GM12878 (cell line): ENCODE measurements at regions not wholly inside any gene's neighbourhood (a gene's known extent, or its start where the extent isn't known, plus 50 kb on each side); places are given as distances from the start of the nearest gene placed in this dataset.

Experiments used
- ATAC-seq: fragments of 200-7000 bp; cut with Tn5 transposase; 3 replicates; pipeline ENCODE4 v1.9.1; 2020; ENCODE audit warnings: mild to moderate bottlenecking, moderate library complexity
- BruUV-seq: library from RNA; stranded (reverse); fragments of 400-500 nt; replicated peaks from 2 replicates; lab custom pipeline; 2021; lab: Mats Ljungman, UMichigan
- CTCF ChIA-PET: fragments of 300-600 bp; sonication (Branson Sonifier 250); formaldehyde crosslinking; extraction: SDS; loops from one replicate; lab custom pipeline; 2021; ENCODE audit warnings: inconsistent platforms; lab: Yijun Ruan, JAX
- POLR2A ChIA-PET: fragments of 350-600 bp; formaldehyde crosslinking; extraction: SDS; loops from one replicate; lab custom pipeline; 2021; ENCODE audit warnings: inconsistent platforms; lab: Charles Lee
- RAD21 ChIA-PET: fragments of 300-600 bp; sonication (Branson Sonifier 250); formaldehyde crosslinking; loops from one replicate; lab custom pipeline; 2023; ENCODE audit warnings: antibody characterized with exemption; ENCODE audit not compliant: unreplicated experiment; lab: Charles Lee
- SMC1A ChIA-PET: fragments of 300-600 bp; sonication (Branson Sonifier 250); formaldehyde crosslinking; loops from one replicate; lab custom pipeline; 2023; ENCODE audit not compliant: unreplicated experiment, uncharacterized antibody; lab: Charles Lee
- DNase-seq: peaks from one replicate; pipeline ENCODE4 v3.0.0-alpha.2; 2011; ENCODE audit warnings: low read depth, low spot score
- FAIRE-seq: peaks from 3 replicates; lab custom pipeline; 2011; peaks lifted over from hg19 to GRCh38; lab: Jason Lieb, UNC
- H2AFZ ChIP-seq: 2 replicates; pipeline ENCODE4 v1.6.0; 2011; ENCODE audit warnings: low read depth, low read length, control low read depth; ENCODE audit not compliant: control insufficient read depth
- H3K27ac ChIP-seq: 2 replicates; pipeline ENCODE4 v1.5.1; 2011; ENCODE audit warnings: control low read depth; ENCODE audit not compliant: control insufficient read depth, insufficient read depth
- H3K27me3 ChIP-seq, 2 experiments: replicated peaks in 1 of 2; 2 replicates each; pipeline versions ENCODE4 v1.6.0 to v1.6.1; 2011; ENCODE audit warnings: low read length in 1 of 2; ENCODE audit not compliant: control insufficient read depth in 2 of 2, insufficient read depth in 2 of 2
- H3K36me3 ChIP-seq, 2 experiments: 2 replicates each; pipeline ENCODE4 v1.5.1; 2011; ENCODE audit warnings: low read length in 1 of 2; ENCODE audit not compliant: control insufficient read depth in 2 of 2, insufficient read depth in 2 of 2
- H3K4me1 ChIP-seq: 2 replicates; pipeline ENCODE4 v1.6.1; 2011; ENCODE audit warnings: mild to moderate bottlenecking, low read length, moderate library complexity, mixed read lengths; ENCODE audit not compliant: control insufficient read depth, insufficient read depth
- H3K4me2 ChIP-seq: 2 replicates; pipeline ENCODE4 v1.6.0; 2011; ENCODE audit warnings: control low read depth; ENCODE audit not compliant: control insufficient read depth, insufficient read depth
- H3K4me3 ChIP-seq: fragments of 200-600 bp; sonication (generic); 2 replicates; pipeline ENCODE4 v1.5.1; 2016
- H3K79me2 ChIP-seq: 2 replicates; pipeline ENCODE4 v1.6.0; 2011; ENCODE audit warnings: low read length; ENCODE audit not compliant: control insufficient read depth, insufficient read depth
- H3K9ac ChIP-seq: 2 replicates; pipeline ENCODE4 v1.8.0; 2011; ENCODE audit warnings: low read length, control low read depth, mixed read lengths; ENCODE audit not compliant: control insufficient read depth, insufficient read depth
- H3K9me3 ChIP-seq: replicated peaks from 3 replicates; pipeline ENCODE4 v1.5.1; 2011; ENCODE audit warnings: mild to moderate bottlenecking, low read length; ENCODE audit not compliant: control insufficient read depth, insufficient read depth
- H4K20me1 ChIP-seq: 2 replicates; pipeline ENCODE4 v1.6.0; 2011; ENCODE audit not compliant: control insufficient read depth, insufficient read depth
- CREB1 ChIP-seq: IDR thresholded peaks from 2 replicates; pipeline ENCODE4 v1.6.1; 2012; ENCODE audit warnings: low read depth, mild to moderate bottlenecking, inconsistent platforms
- EED ChIP-seq: sonication (generic); IDR thresholded peaks from 2 replicates; pipeline ENCODE4 v1.6.1; 2016; ENCODE audit warnings: antibody characterized with exemption, low read depth
- SMAD1 ChIP-seq: fragments of 450-650 bp; IDR thresholded peaks from 2 replicates; pipeline ENCODE4 v1.6.1; 2018; ENCODE audit warnings: mild to moderate bottlenecking, low read depth; ENCODE audit not compliant: partially characterized antibody
- SPI1 ChIP-seq: IDR thresholded peaks from 2 replicates; pipeline ENCODE4 v1.6.1; 2011; ENCODE audit warnings: low read depth, mild to moderate bottlenecking, low read length, moderate library complexity, borderline replicate concordance; ENCODE audit not compliant: insufficient read depth
- STAT3 ChIP-seq: IDR thresholded peaks from 2 replicates; pipeline ENCODE4 v1.6.1; 2011; ENCODE audit warnings: low read depth, low read length, improper control_type of control experiment
- WRNIP1 ChIP-seq: IDR thresholded peaks from 2 replicates; pipeline ENCODE4 v1.6.1; 2011; ENCODE audit warnings: low read depth, low read length, improper control_type of control experiment, borderline replicate concordance
- ZBED1 ChIP-seq: IDR thresholded peaks from 2 replicates; pipeline ENCODE4 v1.6.1; 2016; ENCODE audit warnings: borderline replicate concordance
- ZNF207 ChIP-seq: fragments of 450-650 bp; IDR thresholded peaks from 2 replicates; pipeline ENCODE4 v1.6.1; 2014; ENCODE audit warnings: antibody characterized with exemption, mild to moderate bottlenecking, borderline replicate concordance
- ZNF24 ChIP-seq: fragments of 450-650 bp; IDR thresholded peaks from 2 replicates; pipeline ENCODE4 v1.6.1; 2017; ENCODE audit warnings: antibody characterized with exemption, mild to moderate bottlenecking
- WGBS: methylation state at CpG from one replicate; pipeline ENCODE4 v1.1.6; 2016; ENCODE audit warnings: low lambda C conversion rate; ENCODE audit not compliant: insufficient replicate concordance, insufficient coverage; ENCODE audit errors: missing lambda C conversion rate; 5-methylcytosine and 5-hydroxymethylcytosine counted together
- in situ Hi-C: fragments of 300-500 bp; cut with MboI; formaldehyde crosslinking; loops from 9 replicates; pipeline ENCODE4 v1.14.3; 2018; ENCODE audit warnings: mixed read lengths
- intact Hi-C: fragments of 100-400 bp; cut with micrococcal nuclease; formaldehyde crosslinking; loops from one replicate; pipeline ENCODE4 v1.14.2; 2022; ENCODE audit not compliant: unreplicated experiment
- TF ChIP-seq, protein P1 (sequence below): fragments of 450-650 bp; IDR thresholded peaks from 2 replicates; pipeline ENCODE4 v1.6.1; 2016; ENCODE audit warnings: mild to moderate bottlenecking, moderate library complexity, borderline replicate concordance
- TF ChIP-seq, protein P2 (sequence below), 3 experiments: IDR thresholded peaks in 2 of 3; conservative IDR thresholded peaks in 1 of 3; 2 replicates each; pipeline ENCODE4 v1.5.1; 2011; ENCODE audit warnings: low read depth in 3 of 3, low read length in 3 of 3, mild to moderate bottlenecking in 3 of 3, control low read depth in 2 of 3, moderate library complexity in 2 of 3, inconsistent platforms in 1 of 3, mixed read lengths in 1 of 3; ENCODE audit not compliant: control insufficient read depth in 2 of 3, insufficient read depth in 1 of 3; ENCODE audit errors: extremely low read depth in 1 of 3
- TF ChIP-seq, protein P3 (sequence below): IDR thresholded peaks from 2 replicates; pipeline ENCODE4 v1.6.1; 2012; ENCODE audit warnings: low read depth, low read length, improper control_type of control experiment

DNA sequence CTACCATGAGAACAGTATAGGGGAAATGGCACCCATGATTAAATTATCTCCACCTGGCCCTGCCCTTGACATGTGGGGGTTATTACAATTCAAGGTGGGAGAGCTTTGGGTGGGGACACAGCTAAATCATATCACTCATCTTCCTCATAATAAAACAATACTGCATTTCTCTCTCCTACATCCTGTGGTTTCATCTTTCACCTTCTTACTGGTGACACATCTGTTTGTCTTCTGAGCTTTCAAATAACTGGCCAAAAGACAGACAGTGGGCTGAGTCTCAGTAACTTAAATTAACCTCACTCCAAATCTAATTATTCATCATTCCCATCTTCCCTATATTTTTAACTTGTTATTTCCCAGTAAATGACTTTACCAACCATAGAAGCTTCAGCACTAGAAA lies 729.7 kb upstream of the USP15 start:
- no peak for ATAC-seq
- Histone ChIP-seq H3K4me2 (no peak overlapping the region), H3K79me2 (no peaks in the 10 kb centered on the region), H3K4me3 (no peak overlapping the region), H3K27me3 (no peaks in the 10 kb centered on the region), H3K4me1 (no peaks in the 10 kb centered on the region), H2AFZ (no peak overlapping the region), H3K9me3 (no peaks in the 10 kb centered on the region), H3K27ac (no peak overlapping the region), H4K20me1 (no peaks in the 10 kb centered on the region), H3K36me3 (no peaks in the 10 kb centered on the region), H3K9ac (no peak overlapping the region)
- TF ChIP-seq, protein P1, sequence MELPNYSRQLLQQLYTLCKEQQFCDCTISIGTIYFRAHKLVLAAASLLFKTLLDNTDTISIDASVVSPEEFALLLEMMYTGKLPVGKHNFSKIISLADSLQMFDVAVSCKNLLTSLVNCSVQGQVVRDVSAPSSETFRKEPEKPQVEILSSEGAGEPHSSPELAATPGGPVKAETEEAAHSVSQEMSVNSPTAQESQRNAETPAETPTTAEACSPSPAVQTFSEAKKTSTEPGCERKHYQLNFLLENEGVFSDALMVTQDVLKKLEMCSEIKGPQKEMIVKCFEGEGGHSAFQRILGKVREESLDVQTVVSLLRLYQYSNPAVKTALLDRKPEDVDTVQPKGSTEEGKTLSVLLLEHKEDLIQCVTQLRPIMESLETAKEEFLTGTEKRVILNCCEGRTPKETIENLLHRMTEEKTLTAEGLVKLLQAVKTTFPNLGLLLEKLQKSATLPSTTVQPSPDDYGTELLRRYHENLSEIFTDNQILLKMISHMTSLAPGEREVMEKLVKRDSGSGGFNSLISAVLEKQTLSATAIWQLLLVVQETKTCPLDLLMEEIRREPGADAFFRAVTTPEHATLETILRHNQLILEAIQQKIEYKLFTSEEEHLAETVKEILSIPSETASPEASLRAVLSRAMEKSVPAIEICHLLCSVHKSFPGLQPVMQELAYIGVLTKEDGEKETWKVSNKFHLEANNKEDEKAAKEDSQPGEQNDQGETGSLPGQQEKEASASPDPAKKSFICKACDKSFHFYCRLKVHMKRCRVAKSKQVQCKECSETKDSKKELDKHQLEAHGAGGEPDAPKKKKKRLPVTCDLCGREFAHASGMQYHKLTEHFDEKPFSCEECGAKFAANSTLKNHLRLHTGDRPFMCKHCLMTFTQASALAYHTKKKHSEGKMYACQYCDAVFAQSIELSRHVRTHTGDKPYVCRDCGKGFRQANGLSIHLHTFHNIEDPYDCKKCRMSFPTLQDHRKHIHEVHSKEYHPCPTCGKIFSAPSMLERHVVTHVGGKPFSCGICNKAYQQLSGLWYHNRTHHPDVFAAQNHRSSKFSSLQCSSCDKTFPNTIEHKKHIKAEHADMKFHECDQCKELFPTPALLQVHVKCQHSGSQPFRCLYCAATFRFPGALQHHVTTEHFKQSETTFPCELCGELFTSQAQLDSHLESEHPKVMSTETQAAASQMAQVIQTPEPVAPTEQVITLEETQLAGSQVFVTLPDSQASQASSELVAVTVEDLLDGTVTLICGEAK = no peak
- no peak for TF ChIP-seq EED
- FAIRE-seq = no peak
- ChIA-PET RAD21 (no interaction called here), CTCF (no interaction called here), POLR2A (interaction anchor here (0.6 kb wide), 1 partner anchor 512 kb away, joined by 3 read pairs; no protein-coding TSS in a partner anchor), SMC1A (no interaction called here)
- DNase-seq = no peak
- in situ Hi-C loops (no loop called here), intact Hi-C loops (no loop called here)
- no TSS peak for BruUV-seq

- intact Hi-C loops (no loop called here), in situ Hi-C loops (no loop called here)
- Histone ChIP-seq H3K4me3 (no peak overlapping the region), H2AFZ (no peak overlapping the region), H4K20me1 (no peaks in the 10 kb centered on the region), H3K9me3 (no peaks in the 10 kb centered on the region), H3K36me3 (no peaks in the 10 kb centered on the region), H3K27ac (no peak overlapping the region), H3K27me3 (no peaks in the 10 kb centered on the region), H3K4me1 (no peaks in the 10 kb centered on the region), H3K4me2 (no peak overlapping the region), H3K9ac (no peak overlapping the region), H3K79me2 (no peaks in the 10 kb centered on the region)
- RAD21 ChIA-PET = no interaction called here
- 10% methylated on average over 4 of the region's 4 CpGs for WGBS
- no TSS peak for BruUV-seq
- ATAC-seq (no peak), FAIRE-seq (no peak), DNase-seq (no peak)
- POLR2A ChIA-PET = no interaction called here
- SMC1A ChIA-PET = no interaction called here
- CTCF ChIA-PET = no interaction called here
- no peak for TF ChIP-seq STAT3
- no peak for TF ChIP-seq WRNIP1
- TF ChIP-seq, protein P2, sequence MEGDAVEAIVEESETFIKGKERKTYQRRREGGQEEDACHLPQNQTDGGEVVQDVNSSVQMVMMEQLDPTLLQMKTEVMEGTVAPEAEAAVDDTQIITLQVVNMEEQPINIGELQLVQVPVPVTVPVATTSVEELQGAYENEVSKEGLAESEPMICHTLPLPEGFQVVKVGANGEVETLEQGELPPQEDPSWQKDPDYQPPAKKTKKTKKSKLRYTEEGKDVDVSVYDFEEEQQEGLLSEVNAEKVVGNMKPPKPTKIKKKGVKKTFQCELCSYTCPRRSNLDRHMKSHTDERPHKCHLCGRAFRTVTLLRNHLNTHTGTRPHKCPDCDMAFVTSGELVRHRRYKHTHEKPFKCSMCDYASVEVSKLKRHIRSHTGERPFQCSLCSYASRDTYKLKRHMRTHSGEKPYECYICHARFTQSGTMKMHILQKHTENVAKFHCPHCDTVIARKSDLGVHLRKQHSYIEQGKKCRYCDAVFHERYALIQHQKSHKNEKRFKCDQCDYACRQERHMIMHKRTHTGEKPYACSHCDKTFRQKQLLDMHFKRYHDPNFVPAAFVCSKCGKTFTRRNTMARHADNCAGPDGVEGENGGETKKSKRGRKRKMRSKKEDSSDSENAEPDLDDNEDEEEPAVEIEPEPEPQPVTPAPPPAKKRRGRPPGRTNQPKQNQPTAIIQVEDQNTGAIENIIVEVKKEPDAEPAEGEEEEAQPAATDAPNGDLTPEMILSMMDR (IDR thresholded peaks at IDR 0.05 in 2 of 3, conservative IDR thresholded peaks at IDR 0.05 in 1 of 3; ENCODE audit: control insufficient read depth in 2 of 3, extremely low read depth in 1 of 3, insufficient read depth in 1 of 3, low read depth in 3 of 3, low read length in 3 of 3) = no peak
- TF ChIP-seq, protein P3, sequence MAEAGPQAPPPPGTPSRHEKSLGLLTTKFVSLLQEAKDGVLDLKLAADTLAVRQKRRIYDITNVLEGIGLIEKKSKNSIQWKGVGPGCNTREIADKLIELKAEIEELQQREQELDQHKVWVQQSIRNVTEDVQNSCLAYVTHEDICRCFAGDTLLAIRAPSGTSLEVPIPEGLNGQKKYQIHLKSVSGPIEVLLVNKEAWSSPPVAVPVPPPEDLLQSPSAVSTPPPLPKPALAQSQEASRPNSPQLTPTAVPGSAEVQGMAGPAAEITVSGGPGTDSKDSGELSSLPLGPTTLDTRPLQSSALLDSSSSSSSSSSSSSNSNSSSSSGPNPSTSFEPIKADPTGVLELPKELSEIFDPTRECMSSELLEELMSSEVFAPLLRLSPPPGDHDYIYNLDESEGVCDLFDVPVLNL = no peak
- TF ChIP-seq SPI1 = no peak
- no peak for TF ChIP-seq CREB1
- no peak for TF ChIP-seq ZNF207
- no peak for TF ChIP-seq SMAD1
- TF ChIP-seq ZBED1 = no peak
- TF ChIP-seq ZNF24 = no peak
Measured at GRCh38 chr12:61531195-61531594, 729.0 kb upstream of the USP15 start.
